IMR-90 (cell line): ENCODE measurements at regions not wholly inside any gene's neighbourhood (a gene's known extent, or its start where the extent isn't known, plus 50 kb on each side); places are given as distances from the start of the nearest gene placed in this dataset.

Experiments
- ATAC-seq: fragments of 200-7000 bp; cut with Tn5 transposase; 2 replicates; pipeline ENCODE4 v1.9.1; 2020; ENCODE audit warnings: low read depth, mild to moderate bottlenecking, moderate library complexity
- BruUV-seq: library from RNA; stranded (reverse); fragments of 400-500 nt; replicated peaks from 2 replicates; lab custom pipeline; 2021; lab: Mats Ljungman, UMichigan
- CTCF ChIA-PET: fragments of 300-600 bp; formaldehyde crosslinking; extraction: SDS; loops from one replicate; lab custom pipeline; 2021; ENCODE audit warnings: antibody characterized with exemption; lab: Yijun Ruan, JAX
- POLR2A ChIA-PET: fragments of 300-600 bp; sonication (Branson Sonifier 250); formaldehyde crosslinking; loops from one replicate; lab custom pipeline; 2022; ENCODE audit warnings: antibody characterized with exemption; ENCODE audit not compliant: unreplicated experiment; lab: Charles Lee
- DNase-seq: peaks from one replicate; pipeline ENCODE4 v3.0.0; 2013
- H2AFZ ChIP-seq: replicated peaks from 2 replicates; pipeline ENCODE3; 2013; ENCODE audit warnings: low read length, mild to moderate bottlenecking; ENCODE audit not compliant: poor library complexity
- H2AK5ac ChIP-seq: 2 replicates; pipeline ENCODE4 v1.6.1; 2013; ENCODE audit warnings: low read depth, low read length, inconsistent platforms
- H2AK9ac ChIP-seq: replicated peaks from 2 replicates; pipeline ENCODE3; 2013; ENCODE audit warnings: mild to moderate bottlenecking, low read depth, low read length, moderate library complexity; ENCODE audit not compliant: poor library complexity
- H2BK120ac ChIP-seq: 2 replicates; pipeline ENCODE4 v1.6.1; 2013; ENCODE audit warnings: low read depth, low read length, inconsistent platforms
- H2BK15ac ChIP-seq: 3 replicates; pipeline ENCODE4 v1.6.1; 2013; ENCODE audit warnings: low read depth, low read length, inconsistent platforms
- H2BK20ac ChIP-seq: 2 replicates; pipeline ENCODE4 v1.6.1; 2013; ENCODE audit warnings: low read depth, mild to moderate bottlenecking, inconsistent platforms, low read length, moderate library complexity
- H2BK5ac ChIP-seq: 2 replicates; pipeline ENCODE4 v1.6.1; 2013; ENCODE audit warnings: mild to moderate bottlenecking, low read depth, low read length, inconsistent platforms; ENCODE audit not compliant: poor library complexity, severe bottlenecking
- H3K14ac ChIP-seq: replicated peaks from 2 replicates; pipeline ENCODE4 v1.6.1; 2013; ENCODE audit warnings: low read depth, low read length, inconsistent platforms
- H3K18ac ChIP-seq: 2 replicates; pipeline ENCODE4 v1.6.1; 2013; ENCODE audit warnings: low read depth, low read length, control low read depth
- H3K23ac ChIP-seq: 2 replicates; pipeline ENCODE4 v1.6.1; 2013; ENCODE audit warnings: low read depth, low read length, inconsistent platforms
- H3K27ac ChIP-seq: 2 replicates; pipeline ENCODE4 v1.5.1; 2013; ENCODE audit warnings: mild to moderate bottlenecking, control low read depth, low read length; ENCODE audit not compliant: insufficient read depth
- H3K27me3 ChIP-seq: 2 replicates; pipeline ENCODE4 v1.6.1; 2013; ENCODE audit warnings: low read length; ENCODE audit not compliant: control insufficient read depth, insufficient read depth
- H3K36me3 ChIP-seq: 2 replicates; pipeline ENCODE4 v1.6.1; 2013; ENCODE audit warnings: low read length, mixed read lengths; ENCODE audit not compliant: control insufficient read depth, insufficient read depth
- H3K4ac ChIP-seq: 2 replicates; pipeline ENCODE4 v1.6.1; 2013; ENCODE audit warnings: low read depth, low read length, inconsistent platforms
- H3K4me1 ChIP-seq: 2 replicates; pipeline ENCODE4 v1.6.1; 2013; ENCODE audit warnings: low read length, mixed read lengths; ENCODE audit not compliant: control insufficient read depth, insufficient read depth
- H3K4me2 ChIP-seq: 2 replicates; pipeline ENCODE4 v1.6.1; 2013; ENCODE audit warnings: low read depth, mild to moderate bottlenecking, control low read depth, low read length, moderate library complexity
- H3K4me3 ChIP-seq: 2 replicates; pipeline ENCODE4 v1.5.1; 2013; ENCODE audit warnings: low read depth, mild to moderate bottlenecking, control low read depth, low read length, moderate library complexity; ENCODE audit not compliant: insufficient read depth
- H3K56ac ChIP-seq: 2 replicates; pipeline ENCODE4 v1.6.1; 2013; ENCODE audit warnings: low read length, inconsistent platforms; ENCODE audit not compliant: insufficient read depth; ENCODE audit errors: extremely low read depth
- H3K79me1 ChIP-seq, 2 experiments: 2 replicates each; pipeline ENCODE4 v1.6.1; 2013; ENCODE audit warnings: low read length in 2 of 2, inconsistent platforms in 1 of 2, low read depth in 1 of 2
- H3K9ac ChIP-seq: 2 replicates; pipeline ENCODE4 v1.6.1; 2013; ENCODE audit warnings: low read depth, low read length, control low read depth
- H3K9me1 ChIP-seq: 2 replicates; pipeline ENCODE4 v1.6.1; 2013; ENCODE audit warnings: low read length, inconsistent platforms; ENCODE audit not compliant: insufficient read depth
- H3K9me3 ChIP-seq: 2 replicates; pipeline ENCODE4 v1.6.1; 2013; ENCODE audit warnings: low read length; ENCODE audit not compliant: control insufficient read depth, insufficient read depth
- H4K20me1 ChIP-seq: 2 replicates; pipeline ENCODE4 v1.6.1; 2013; ENCODE audit warnings: low read length, inconsistent platforms; ENCODE audit not compliant: insufficient read depth
- H4K5ac ChIP-seq: 2 replicates; pipeline ENCODE4 v1.6.1; 2013; ENCODE audit warnings: mild to moderate bottlenecking, low read depth, low read length, control low read depth
- H4K8ac ChIP-seq, 2 experiments: 2 replicates each; pipeline ENCODE4 v1.6.1; 2013; ENCODE audit warnings: low read depth in 2 of 2, low read length in 2 of 2, control low read depth in 1 of 2, inconsistent platforms in 1 of 2
- H4K91ac ChIP-seq: 2 replicates; pipeline ENCODE4 v1.6.1; 2013; ENCODE audit warnings: low read depth, low read length, inconsistent platforms; ENCODE audit not compliant: insufficient read depth
- BHLHE40 ChIP-seq: fragments of 150-350 bp; IDR thresholded peaks from 2 replicates; pipeline ENCODE4 v1.6.1; 2016; ENCODE audit warnings: mild to moderate bottlenecking, low read depth, low read length
- CEBPB ChIP-seq: IDR thresholded peaks from 2 replicates; pipeline ENCODE4 v1.6.1; 2012; ENCODE audit warnings: low read depth, low read length, improper control_type of control experiment
- MAFK ChIP-seq: IDR thresholded peaks from 2 replicates; pipeline ENCODE4 v1.6.1; 2012; ENCODE audit warnings: low read depth, low read length, improper control_type of control experiment
- MAZ ChIP-seq: IDR thresholded peaks from 2 replicates; pipeline ENCODE4 v1.6.1; 2012; ENCODE audit warnings: low read depth, mild to moderate bottlenecking, low read length, improper control_type of control experiment, moderate library complexity, borderline replicate concordance
- MXI1 ChIP-seq: IDR thresholded peaks from 2 replicates; pipeline ENCODE4 v1.6.1; 2012; ENCODE audit warnings: low read depth, mild to moderate bottlenecking, low read length, moderate library complexity, borderline replicate concordance
- NFE2L2 ChIP-seq: fragments of 150-350 bp; IDR thresholded peaks from 2 replicates; pipeline ENCODE4 v1.6.1; 2016; ENCODE audit warnings: low read depth, mild to moderate bottlenecking, low read length
- POLR2A ChIP-seq: IDR thresholded peaks from 2 replicates; pipeline ENCODE4 v1.6.1; 2012; ENCODE audit warnings: mild to moderate bottlenecking, low read depth, low read length
- RAD21 ChIP-seq: IDR thresholded peaks from 2 replicates; pipeline ENCODE4 v1.6.1; 2012; ENCODE audit warnings: low read length, improper control_type of control experiment
- RCOR1 ChIP-seq: IDR thresholded peaks from 2 replicates; pipeline ENCODE4 v1.6.1; 2012; ENCODE audit warnings: mild to moderate bottlenecking, low read length, improper control_type of control experiment; ENCODE audit not compliant: insufficient replicate concordance
- RFX5 ChIP-seq: IDR thresholded peaks from 2 replicates; pipeline ENCODE4 v1.8.0; 2012; ENCODE audit warnings: low read depth, mild to moderate bottlenecking, low read length, moderate library complexity
- USF2 ChIP-seq: fragments of 150-350 bp; IDR thresholded peaks from 2 replicates; pipeline ENCODE4 v1.6.1; 2017; ENCODE audit warnings: mild to moderate bottlenecking, antibody characterized with exemption, low read length, low read depth
- WGBS, 2 experiments: methylation state at CpG; one replicate each; pipeline versions ENCODE4 v1.1.5 to v1.1.7; 2013; ENCODE audit warnings: missing lambda C conversion rate in 2 of 2; ENCODE audit not compliant: insufficient read length in 1 of 2; ENCODE audit errors: extremely low coverage in 2 of 2; 5-methylcytosine and 5-hydroxymethylcytosine counted together
- dilution Hi-C: fragments of 300-500 bp; cut with HindIII; formaldehyde crosslinking; loops from one replicate; pipeline ENCODE4 v1.14.3; 2018; ENCODE audit warnings: low sequenced_read_pairs; ENCODE audit not compliant: unreplicated experiment
- in situ Hi-C: fragments of 300-500 bp; cut with MboI; formaldehyde crosslinking; loops from 3 replicates; pipeline ENCODE4 v1.14.3; 2019; ENCODE audit warnings: low sequenced_read_pairs, inconsistent platforms, mixed read lengths
- intact Hi-C: fragments of 100-400 bp; cut with micrococcal nuclease; formaldehyde crosslinking; loops from 2 replicates; pipeline ENCODE4 v1.10.0; 2022
- TF ChIP-seq, protein P1 (sequence below): fragments of 150-350 bp; IDR thresholded peaks from 2 replicates; pipeline ENCODE4 v1.6.1; 2016; ENCODE audit warnings: low read depth, mild to moderate bottlenecking, low read length, moderate library complexity, borderline replicate concordance
- TF ChIP-seq, protein P2 (sequence below): conservative IDR thresholded peaks from 2 replicates; pipeline ENCODE4 v1.5.1; 2012; ENCODE audit warnings: mild to moderate bottlenecking, low read depth, low read length, improper control_type of control experiment

GRCh38 chr14:53880761-53881160 lies 75.9 kb downstream of the BMP4 start:
- Histone ChIP-seq H3K27ac (no peak overlapping the region; the same call in 1 of the 2 replicates), H3K9me3 (no peaks in the 10 kb centered on the region), H2BK20ac (no peak overlapping the region), H3K79me1 (no peaks in the 10 kb centered on the region), H4K91ac (no peak overlapping the region), H4K5ac (no peak overlapping the region), H3K4me3 (no peak overlapping the region), H2BK120ac (no peak overlapping the region), H3K9me1 (peaks cover 2% of the 10 kb centered on the region; the same call in 1 of the 2 replicates), H3K14ac (no peak overlapping the region), H3K36me3 (no peaks in the 10 kb centered on the region), H3K4ac (no peak overlapping the region), H3K4me1 (peaks cover 4% of the 10 kb centered on the region), H3K4me2 (no peak overlapping the region), H3K18ac (no peak overlapping the region), H2BK5ac (no peak overlapping the region), H2BK15ac (no peak overlapping the region), H4K8ac (no peak overlapping the region), H2AK9ac (no peak overlapping the region), H3K56ac (no peak overlapping the region), H3K23ac (no peak overlapping the region), H4K20me1 (no peaks in the 10 kb centered on the region), H3K9ac (no peak overlapping the region), H2AFZ (no peak overlapping the region), H3K27me3 (no peaks in the 10 kb centered on the region), H2AK5ac (no peak overlapping the region)
- BruUV-seq: no TSS peak
- no CpG with 5 or more reads among the region's 1 CpG for WGBS, 2 experiments
- DNase-seq: no peak
- ChIA-PET CTCF (interaction anchor here (0.7 kb wide), 1 partner anchor 15 kb away, joined by 4 read pairs; no protein-coding TSS in a partner anchor), POLR2A (no interaction called here)
- intact Hi-C loops (loop anchor here (5.0 kb wide), 1 partner anchor 67 kb away; no protein-coding TSS in a partner anchor), in situ Hi-C loops (no loop called here), dilution Hi-C loops (no loop called here)
- no peak for TF ChIP-seq RAD21
- TF ChIP-seq NFE2L2: no peak
- no peak for TF ChIP-seq RCOR1
- no peak for TF ChIP-seq POLR2A
- TF ChIP-seq, protein P1, sequence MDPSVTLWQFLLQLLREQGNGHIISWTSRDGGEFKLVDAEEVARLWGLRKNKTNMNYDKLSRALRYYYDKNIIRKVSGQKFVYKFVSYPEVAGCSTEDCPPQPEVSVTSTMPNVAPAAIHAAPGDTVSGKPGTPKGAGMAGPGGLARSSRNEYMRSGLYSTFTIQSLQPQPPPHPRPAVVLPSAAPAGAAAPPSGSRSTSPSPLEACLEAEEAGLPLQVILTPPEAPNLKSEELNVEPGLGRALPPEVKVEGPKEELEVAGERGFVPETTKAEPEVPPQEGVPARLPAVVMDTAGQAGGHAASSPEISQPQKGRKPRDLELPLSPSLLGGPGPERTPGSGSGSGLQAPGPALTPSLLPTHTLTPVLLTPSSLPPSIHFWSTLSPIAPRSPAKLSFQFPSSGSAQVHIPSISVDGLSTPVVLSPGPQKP: no peak
- TF ChIP-seq BHLHE40: no peak
- TF ChIP-seq MAZ: no peak
- TF ChIP-seq, protein P2, sequence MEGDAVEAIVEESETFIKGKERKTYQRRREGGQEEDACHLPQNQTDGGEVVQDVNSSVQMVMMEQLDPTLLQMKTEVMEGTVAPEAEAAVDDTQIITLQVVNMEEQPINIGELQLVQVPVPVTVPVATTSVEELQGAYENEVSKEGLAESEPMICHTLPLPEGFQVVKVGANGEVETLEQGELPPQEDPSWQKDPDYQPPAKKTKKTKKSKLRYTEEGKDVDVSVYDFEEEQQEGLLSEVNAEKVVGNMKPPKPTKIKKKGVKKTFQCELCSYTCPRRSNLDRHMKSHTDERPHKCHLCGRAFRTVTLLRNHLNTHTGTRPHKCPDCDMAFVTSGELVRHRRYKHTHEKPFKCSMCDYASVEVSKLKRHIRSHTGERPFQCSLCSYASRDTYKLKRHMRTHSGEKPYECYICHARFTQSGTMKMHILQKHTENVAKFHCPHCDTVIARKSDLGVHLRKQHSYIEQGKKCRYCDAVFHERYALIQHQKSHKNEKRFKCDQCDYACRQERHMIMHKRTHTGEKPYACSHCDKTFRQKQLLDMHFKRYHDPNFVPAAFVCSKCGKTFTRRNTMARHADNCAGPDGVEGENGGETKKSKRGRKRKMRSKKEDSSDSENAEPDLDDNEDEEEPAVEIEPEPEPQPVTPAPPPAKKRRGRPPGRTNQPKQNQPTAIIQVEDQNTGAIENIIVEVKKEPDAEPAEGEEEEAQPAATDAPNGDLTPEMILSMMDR: no peak
- TF ChIP-seq MXI1: no peak
- TF ChIP-seq CEBPB: no peak
- TF ChIP-seq MAFK: no peak
- no peak for TF ChIP-seq USF2
- TF ChIP-seq RFX5: no peak
- ATAC-seq: peak; percentile 40
